GM12873 (cell line): ENCODE measurements at regions not wholly inside any gene's neighbourhood (a gene's known extent, or its start where the extent isn't known, plus 50 kb on each side); places are given as distances from the start of the nearest gene placed in this dataset.

Experiments used
- TF ChIP-seq, protein P1 (sequence below): IDR thresholded peaks from 2 replicates; pipeline ENCODE4 v1.5.1; 2012; ENCODE audit warnings: low read depth, mild to moderate bottlenecking, moderate library complexity, low read length, control low read depth; ENCODE audit not compliant: insufficient read depth; ENCODE audit errors: missing control alignments

DNA sequence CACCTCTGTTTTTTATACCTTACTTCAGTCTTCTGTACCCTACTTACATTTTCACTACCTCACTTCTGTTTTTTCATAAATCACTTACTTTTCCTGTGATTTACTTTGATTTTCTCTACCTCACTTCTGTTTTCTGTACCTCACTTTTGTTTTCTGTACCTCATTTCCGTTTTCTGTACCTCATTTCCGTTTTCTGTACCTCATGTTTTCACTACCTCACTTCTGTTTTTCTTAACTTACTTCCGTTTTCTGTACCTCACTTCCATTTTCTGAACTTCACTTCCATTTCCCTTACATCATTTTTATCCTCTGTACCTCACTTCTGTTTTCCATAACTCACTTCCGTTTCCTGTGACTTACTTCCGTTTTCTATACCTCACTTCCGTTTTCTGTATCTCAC, 492.0 kb upstream of the AKR1E2 start:
- TF ChIP-seq, protein P1, sequence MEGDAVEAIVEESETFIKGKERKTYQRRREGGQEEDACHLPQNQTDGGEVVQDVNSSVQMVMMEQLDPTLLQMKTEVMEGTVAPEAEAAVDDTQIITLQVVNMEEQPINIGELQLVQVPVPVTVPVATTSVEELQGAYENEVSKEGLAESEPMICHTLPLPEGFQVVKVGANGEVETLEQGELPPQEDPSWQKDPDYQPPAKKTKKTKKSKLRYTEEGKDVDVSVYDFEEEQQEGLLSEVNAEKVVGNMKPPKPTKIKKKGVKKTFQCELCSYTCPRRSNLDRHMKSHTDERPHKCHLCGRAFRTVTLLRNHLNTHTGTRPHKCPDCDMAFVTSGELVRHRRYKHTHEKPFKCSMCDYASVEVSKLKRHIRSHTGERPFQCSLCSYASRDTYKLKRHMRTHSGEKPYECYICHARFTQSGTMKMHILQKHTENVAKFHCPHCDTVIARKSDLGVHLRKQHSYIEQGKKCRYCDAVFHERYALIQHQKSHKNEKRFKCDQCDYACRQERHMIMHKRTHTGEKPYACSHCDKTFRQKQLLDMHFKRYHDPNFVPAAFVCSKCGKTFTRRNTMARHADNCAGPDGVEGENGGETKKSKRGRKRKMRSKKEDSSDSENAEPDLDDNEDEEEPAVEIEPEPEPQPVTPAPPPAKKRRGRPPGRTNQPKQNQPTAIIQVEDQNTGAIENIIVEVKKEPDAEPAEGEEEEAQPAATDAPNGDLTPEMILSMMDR = no peak

DNA sequence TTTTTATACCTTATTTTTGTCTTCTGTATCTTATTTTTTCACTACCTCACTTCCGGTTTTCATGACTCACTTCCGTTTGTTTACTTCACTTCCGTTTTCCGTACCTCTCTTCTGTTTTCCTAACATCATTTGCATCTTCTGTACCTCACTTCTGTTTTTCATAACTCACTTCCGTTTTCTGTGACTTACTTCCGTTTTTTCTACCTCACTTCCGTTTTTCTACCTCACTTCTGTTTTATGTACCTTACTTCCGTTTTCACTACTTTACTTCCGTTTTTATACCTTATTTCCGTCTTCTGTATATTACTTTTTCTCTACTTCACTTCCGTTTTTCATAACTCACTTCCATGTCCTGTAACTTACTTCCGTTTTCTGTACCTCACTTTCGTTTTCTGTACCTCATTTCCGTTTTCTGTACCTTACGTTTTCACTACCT, 492.5 kb upstream of the AKR1E2 start:
- TF ChIP-seq, protein P1 = no peak

DNA sequence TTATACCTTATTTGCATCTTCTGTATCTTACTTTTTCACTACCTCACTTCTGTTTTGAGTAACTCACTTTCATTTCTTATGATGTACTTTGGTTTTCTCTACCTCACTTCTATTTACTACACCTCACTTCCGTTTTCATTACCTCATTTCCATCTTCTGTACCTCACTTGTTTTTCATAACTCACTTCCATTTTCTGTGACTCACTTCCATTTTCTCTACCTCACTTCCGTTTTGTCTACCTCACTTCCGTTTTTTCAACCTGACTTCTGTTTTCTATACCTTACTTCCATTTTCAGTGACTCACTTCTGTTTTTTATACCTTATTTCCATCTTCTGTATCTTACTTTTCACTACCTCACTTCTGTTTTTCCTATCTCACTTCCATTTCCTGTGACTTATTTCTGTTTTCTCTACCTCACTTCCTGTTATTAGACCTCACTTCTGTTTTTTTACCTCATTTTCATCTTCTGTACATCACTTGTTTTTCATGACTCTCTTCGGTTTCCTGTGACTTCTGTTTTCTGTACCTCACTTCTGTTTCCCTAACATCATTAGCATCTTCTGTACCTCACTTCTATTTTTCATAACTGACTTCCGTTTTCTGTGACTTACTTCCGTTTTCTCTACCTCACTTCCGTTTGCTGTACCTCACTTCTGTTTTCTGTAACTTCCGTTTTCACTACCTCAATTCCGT, 493.1 kb upstream of the AKR1E2 start:
- TF ChIP-seq, protein P1 = no peak

DNA sequence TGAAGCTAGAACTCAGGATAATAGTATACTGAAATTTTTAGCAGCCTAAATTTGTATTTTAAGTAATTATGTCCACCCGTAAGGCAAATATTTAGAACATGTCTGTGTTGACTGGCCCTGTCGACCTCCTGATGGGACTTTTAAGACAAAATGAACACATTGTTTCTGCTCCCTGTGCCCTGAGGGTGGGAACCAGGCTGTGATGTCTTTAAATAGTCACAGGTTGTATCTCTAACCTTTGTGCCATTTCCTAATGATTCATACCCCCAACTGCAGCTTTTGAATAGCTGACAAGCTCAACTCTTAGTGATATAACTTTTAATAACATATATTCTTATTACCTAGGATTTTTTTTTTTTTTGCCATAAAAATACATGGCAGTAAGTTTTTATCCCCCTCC, 494.9 kb upstream of the AKR1E2 start:
- TF ChIP-seq, protein P1 = no peak

DNA sequence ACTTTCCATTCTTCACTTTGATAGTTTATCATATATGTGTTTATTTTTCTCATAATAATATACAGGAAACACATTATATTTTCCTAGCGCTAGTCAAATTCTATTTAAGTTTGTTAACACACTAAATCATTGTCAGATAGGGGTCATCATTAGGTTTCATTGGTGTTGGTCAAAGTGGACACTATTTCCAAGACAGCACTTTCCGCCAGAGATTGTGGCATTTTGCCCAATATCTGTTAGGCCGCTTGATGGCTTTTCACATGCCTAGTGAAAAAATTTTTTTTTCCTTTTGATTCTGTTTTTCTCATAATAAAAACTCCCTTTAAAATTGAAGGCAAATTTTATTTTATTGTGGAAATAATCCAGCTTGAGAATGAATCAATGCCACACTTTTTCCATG, 495.4 kb upstream of the AKR1E2 start:
- TF ChIP-seq, protein P1 = no peak

DNA sequence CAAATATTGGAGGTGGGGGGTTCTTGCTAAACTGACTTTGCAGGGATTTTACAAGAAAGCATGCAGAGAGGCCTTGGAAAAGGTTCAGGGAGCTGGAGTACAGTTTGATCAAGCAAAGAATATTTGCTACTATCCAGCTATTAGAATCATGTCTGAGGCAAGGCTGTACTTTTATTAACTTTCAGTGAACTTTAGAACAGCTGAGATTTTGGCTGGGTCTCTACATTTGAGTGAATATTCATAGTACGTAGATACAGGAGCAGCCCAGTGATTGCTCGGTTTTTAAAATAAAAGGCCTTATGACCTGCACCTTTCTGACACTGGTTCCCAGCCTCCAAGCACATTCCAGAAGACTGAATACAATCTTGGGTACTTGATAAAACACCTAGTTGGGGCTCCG, 496.8 kb upstream of the AKR1E2 start:
- TF ChIP-seq, protein P1 = no peak

DNA sequence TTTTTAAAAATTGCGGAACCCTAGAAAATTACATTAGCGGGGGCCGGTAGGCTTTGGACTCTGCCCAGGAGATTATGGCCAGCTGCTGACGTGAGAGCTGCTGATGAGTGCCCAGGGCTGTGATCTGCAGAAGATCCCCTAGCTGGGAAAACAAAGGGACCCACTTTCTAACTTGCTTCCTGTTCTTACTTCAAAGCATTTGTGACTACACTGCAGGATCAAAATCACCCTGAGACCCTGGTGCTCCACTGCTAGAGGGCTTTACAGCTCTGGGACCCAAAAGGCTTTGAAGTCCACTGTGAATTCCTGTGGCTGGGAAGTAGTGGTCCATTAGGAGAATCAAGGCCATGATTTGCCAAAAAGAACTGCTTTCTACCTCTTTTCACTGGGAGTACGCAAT, 499.4 kb upstream of the AKR1E2 start:
- TF ChIP-seq, protein P1 = no peak

DNA sequence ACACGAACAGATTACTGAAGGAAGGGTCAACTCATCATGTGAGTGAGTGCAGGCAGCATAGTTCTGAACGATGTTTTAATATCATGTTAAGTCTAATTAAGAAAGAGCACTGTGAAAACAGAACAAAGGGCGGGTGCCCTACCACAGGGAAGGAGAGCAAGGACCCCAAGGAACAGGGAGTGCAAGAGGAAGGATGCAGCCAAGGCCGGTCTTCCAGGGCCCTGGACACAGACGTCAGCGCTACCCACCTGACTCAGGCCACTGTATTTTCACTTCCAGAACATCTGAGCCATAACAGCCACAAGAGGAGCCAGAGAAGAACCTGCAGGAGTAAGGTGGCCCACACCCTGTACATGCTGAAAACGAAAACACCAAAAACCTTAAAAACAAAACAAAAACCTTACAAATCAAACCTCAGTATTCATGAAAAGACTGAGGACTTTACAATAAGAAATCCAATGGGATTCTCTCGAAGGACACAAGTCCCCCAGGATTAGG, 506.1 kb upstream of the AKR1E2 start:
- TF ChIP-seq, protein P1 = no peak
